OCI-LY1 (cell line): ENCODE measurements at regions not wholly inside any gene's neighbourhood (a gene's known extent, or its start where the extent isn't known, plus 50 kb on each side); places are given as distances from the start of the nearest gene placed in this dataset.

Source experiments
- H2AFZ ChIP-seq: fragments of 200-600 bp; sonication (generic), shearing (Covaris generic); 2 replicates; pipeline ENCODE4 v1.6.0; 2014; ENCODE audit warnings: antibody characterized with exemption, mild to moderate bottlenecking, low read length
- H3F3A ChIP-seq: fragments of 200-600 bp; sonication (generic), shearing (Covaris generic); 2 replicates; pipeline ENCODE4 v1.6.0; 2014; ENCODE audit warnings: mild to moderate bottlenecking, antibody characterized with exemption, low read length, moderate library complexity; ENCODE audit not compliant: insufficient read depth
- H3K27ac ChIP-seq: fragments of 200-600 bp; sonication (generic); 2 replicates; pipeline ENCODE4 v1.5.1; 2014; ENCODE audit warnings: low read length, mixed run types, mild to moderate bottlenecking, low read depth; ENCODE audit not compliant: poor library complexity, severe bottlenecking
- H3K27me3 ChIP-seq: fragments of 200-600 bp; sonication (generic); 2 replicates; pipeline ENCODE4 v1.6.0; 2014; ENCODE audit warnings: antibody characterized with exemption, mild to moderate bottlenecking, low read length, moderate library complexity; ENCODE audit not compliant: insufficient read depth
- H3K36me3 ChIP-seq: fragments of 200-600 bp; sonication (generic); 2 replicates; pipeline ENCODE4 v1.6.1; 2014; ENCODE audit warnings: mild to moderate bottlenecking, antibody characterized with exemption, low read length, moderate library complexity, mixed read lengths; ENCODE audit not compliant: insufficient read depth
- H3K4me1 ChIP-seq: fragments of 200-600 bp; sonication (generic); 2 replicates; pipeline ENCODE4 v1.5.1; 2014; ENCODE audit warnings: mild to moderate bottlenecking, low read length, moderate library complexity; ENCODE audit not compliant: insufficient read depth, severe bottlenecking
- H3K4me2 ChIP-seq: fragments of 200-600 bp; sonication (generic), shearing (Covaris generic); 2 replicates; pipeline ENCODE4 v1.6.1; 2014; ENCODE audit warnings: low read length
- H3K4me3 ChIP-seq: fragments of 200-600 bp; sonication (generic); 2 replicates; pipeline ENCODE4 v1.5.1; 2014; ENCODE audit warnings: low read length, low read depth, mild to moderate bottlenecking, mixed read lengths; ENCODE audit not compliant: poor library complexity, severe bottlenecking
- H3K79me2 ChIP-seq: fragments of 200-600 bp; shearing (Covaris generic); 2 replicates; pipeline ENCODE4 v1.6.1; 2016; ENCODE audit warnings: mixed run types, low read length, mixed read lengths; ENCODE audit not compliant: insufficient read depth
- H3K9ac ChIP-seq: fragments of 200-600 bp; sonication (generic), shearing (Covaris generic); 2 replicates; pipeline ENCODE4 v1.6.1; 2014; ENCODE audit warnings: mild to moderate bottlenecking, low read length, mixed read lengths
- H3K9me2 ChIP-seq: fragments of 200-600 bp; sonication (generic), shearing (Covaris generic); 2 replicates; pipeline ENCODE4 v1.6.1; 2014; ENCODE audit warnings: low read depth, mild to moderate bottlenecking, low read length, mixed read lengths
- H3K9me3 ChIP-seq: fragments of 200-600 bp; shearing (Covaris generic); 2 replicates; pipeline ENCODE4 v1.6.1; 2014; ENCODE audit warnings: low read length, mixed read lengths
- H4K20me1 ChIP-seq: fragments of 200-600 bp; sonication (generic), shearing (Covaris generic); 2 replicates; pipeline ENCODE4 v1.6.0; 2016; ENCODE audit warnings: mild to moderate bottlenecking, low read length; ENCODE audit not compliant: insufficient read depth
- CTCF ChIP-seq: fragments of 200-600 bp; sonication (generic), shearing (Covaris generic); IDR thresholded peaks from 2 replicates; pipeline ENCODE4 v1.5.1; 2017; ENCODE audit warnings: mild to moderate bottlenecking, antibody characterized with exemption, low read length, moderate library complexity, mixed read lengths
- EZH2 ChIP-seq: fragments of 200-600 bp; sonication (generic), shearing (Covaris generic); IDR thresholded peaks from 2 replicates; pipeline ENCODE4 v1.8.0; 2017; ENCODE audit warnings: borderline replicate concordance, mixed run types, mild to moderate bottlenecking, antibody characterized with exemption, low read length, moderate library complexity, mixed read lengths

- H2AFZ ChIP-seq, result no peak overlapping the region
- no peaks in the 10 kb centered on the region for H3F3A ChIP-seq
- no peak overlapping the region for H3K9ac ChIP-seq
- peaks cover 6% of the 10 kb centered on the region; the same call in 1 of the 2 replicates for H3K27me3 ChIP-seq
- no peak overlapping the region for H3K4me2 ChIP-seq
- no peaks in the 10 kb centered on the region for H3K4me1 ChIP-seq
- H4K20me1 ChIP-seq, result no peaks in the 10 kb centered on the region
- TF ChIP-seq CTCF (no peak), EZH2 (no peak)
- H3K4me3 ChIP-seq, result no peak overlapping the region
- no peak overlapping the region for H3K27ac ChIP-seq
- no peaks in the 10 kb centered on the region for H3K79me2 ChIP-seq
- 0 out of 2 replicates have a peak, but pooled peaks cover 3% of the 10 kb centered on the region for H3K9me3 ChIP-seq
- no peaks in the 10 kb centered on the region for H3K36me3 ChIP-seq
- no peaks in the 10 kb centered on the region for H3K9me2 ChIP-seq
These were observed 61.8 kb upstream of the EEPD1 start for GRCh38 chr7:36090976-36091873.

- Histone ChIP-seq H3K27ac (no peak overlapping the region), H3K4me2 (no peak overlapping the region), H3K9ac (no peak overlapping the region), H3F3A (no peaks in the 10 kb centered on the region), H3K9me2 (no peaks in the 10 kb centered on the region), H3K9me3 (0 out of 2 replicates have a peak, but pooled peaks cover 3% of the 10 kb centered on the region), H3K79me2 (no peaks in the 10 kb centered on the region), H3K27me3 (peaks cover 6% of the 10 kb centered on the region; the same call in 1 of the 2 replicates), H3K36me3 (no peaks in the 10 kb centered on the region), H3K4me1 (no peaks in the 10 kb centered on the region), H2AFZ (no peak overlapping the region), H4K20me1 (no peaks in the 10 kb centered on the region), H3K4me3 (no peak overlapping the region)
- TF ChIP-seq CTCF (no peak), EZH2 (no peak)
These were observed 61.2 kb upstream of the EEPD1 start for GRCh38 chr7:36091874-36092176.

GRCh38 chr7:36092221-36092771, 60.8 kb upstream of the EEPD1 start:
- Histone ChIP-seq H3K4me2 (no peak overlapping the region), H3K79me2 (no peaks in the 10 kb centered on the region), H3K9me2 (no peaks in the 10 kb centered on the region), H3K9ac (no peak overlapping the region), H3K27ac (no peak overlapping the region), H3K36me3 (no peaks in the 10 kb centered on the region), H3K4me1 (no peaks in the 10 kb centered on the region), H4K20me1 (no peaks in the 10 kb centered on the region), H3K4me3 (no peak overlapping the region), H2AFZ (no peak overlapping the region), H3K9me3 (0 out of 2 replicates have a peak, but pooled peaks cover 3% of the 10 kb centered on the region), H3K27me3 (peaks cover 6% of the 10 kb centered on the region; the same call in 1 of the 2 replicates), H3F3A (no peaks in the 10 kb centered on the region)
- TF ChIP-seq CTCF (no peak), EZH2 (no peak)
